Activated CD4-positive, alpha-beta T cell treated with anti-CD3 and anti-CD28 coated beads, Interleukin-2, Interleukin-4, amounts not matched to agents 100 ng/mL and 50 ng/mL, durations not matched to agents 16 hours and 8 hours (primary cell): ENCODE measurements at regions not wholly inside any gene's neighbourhood (a gene's known extent, or its start where the extent isn't known, plus 50 kb on each side); places are given as distances from the start of the nearest gene placed in this dataset.
"Not testable (repeated sequence)": the region's sequence is repeated elsewhere in the genome, so short reads cannot be mapped to it uniquely, and the experiment has no call there.

ENCODE experiments used
- DNase-seq: peaks from one replicate; pipeline ENCODE4 v3.0.0-alpha.2; 2020; ENCODE audit warnings: low spot score

DNA sequence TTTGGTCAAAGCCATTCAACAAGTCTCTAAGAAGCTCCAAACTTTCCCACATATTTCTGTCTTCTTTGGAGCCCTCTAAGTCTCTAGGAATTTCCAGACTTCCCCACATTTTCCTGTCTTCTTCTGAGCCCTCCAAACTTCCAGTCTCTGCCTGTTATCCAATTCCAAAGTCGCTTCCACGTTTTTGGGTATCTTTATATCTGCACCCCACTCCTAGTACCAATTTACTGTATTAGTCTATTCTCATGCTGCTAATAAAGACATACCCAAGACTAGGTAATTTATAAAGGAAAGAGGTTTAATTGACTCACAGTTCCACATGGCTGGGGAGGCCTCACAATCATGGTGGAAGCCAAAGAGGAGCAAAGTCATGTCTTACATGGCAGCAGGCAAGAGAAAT lies 182.9 kb upstream of the ARRDC3 start:
- DNase-seq = not testable (repeated sequence)

GRCh38 chr5:91562922-91563321 lies 179.8 kb upstream of the ARRDC3 start:
- DNase-seq = no peak

- DNase-seq = no peak
Measured at GRCh38 chr5:91541696-91542095, 158.6 kb upstream of the ARRDC3 start.

GRCh38 chr5:91538179-91538578 lies 155.1 kb upstream of the ARRDC3 start:
- DNase-seq = no peak

DNA sequence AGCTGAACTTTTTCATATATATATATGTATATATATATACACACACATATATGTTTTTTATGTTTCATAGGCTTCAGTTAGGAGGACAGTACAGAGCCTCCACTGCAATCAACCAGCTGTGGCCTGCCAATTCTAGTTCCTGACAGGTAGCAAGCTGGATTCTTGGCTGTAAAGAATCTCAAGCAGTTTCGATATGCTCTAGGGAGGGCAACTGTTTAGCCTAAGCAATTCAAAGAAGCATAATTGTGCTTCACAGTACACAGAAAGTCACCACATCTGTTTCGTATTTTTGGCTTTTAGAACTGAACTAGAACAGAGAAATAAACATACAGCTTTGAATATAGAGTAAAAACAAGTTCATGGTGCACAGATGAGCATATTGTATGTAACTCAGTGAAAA lies 152.4 kb upstream of the ARRDC3 start:
- no peak for DNase-seq

DNA sequence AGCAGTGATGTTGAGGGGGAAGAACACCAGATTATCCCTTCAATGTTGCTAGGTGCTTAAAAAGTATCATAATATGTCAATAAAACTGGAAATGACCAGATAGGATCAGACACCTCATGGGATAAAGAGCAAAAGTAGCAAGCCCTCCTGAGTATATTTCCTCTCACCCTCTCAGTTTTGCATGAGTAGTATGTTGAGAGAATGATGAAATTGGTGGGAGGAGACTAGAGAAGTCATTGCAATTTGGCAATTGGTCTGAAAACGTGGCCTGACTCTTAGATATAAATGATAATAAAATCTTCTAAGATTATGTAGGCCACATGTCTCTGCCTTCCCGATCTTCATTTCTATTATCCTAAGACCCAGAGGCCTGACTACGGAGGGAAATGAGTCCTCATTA lies 151.2 kb upstream of the ARRDC3 start:
- no peak for DNase-seq

GRCh38 chr5:91532779-91533178 lies 149.7 kb upstream of the ARRDC3 start:
- DNase-seq = no peak

- no peak for DNase-seq
Measured at GRCh38 chr5:91532281-91532680, 149.2 kb upstream of the ARRDC3 start.

DNA sequence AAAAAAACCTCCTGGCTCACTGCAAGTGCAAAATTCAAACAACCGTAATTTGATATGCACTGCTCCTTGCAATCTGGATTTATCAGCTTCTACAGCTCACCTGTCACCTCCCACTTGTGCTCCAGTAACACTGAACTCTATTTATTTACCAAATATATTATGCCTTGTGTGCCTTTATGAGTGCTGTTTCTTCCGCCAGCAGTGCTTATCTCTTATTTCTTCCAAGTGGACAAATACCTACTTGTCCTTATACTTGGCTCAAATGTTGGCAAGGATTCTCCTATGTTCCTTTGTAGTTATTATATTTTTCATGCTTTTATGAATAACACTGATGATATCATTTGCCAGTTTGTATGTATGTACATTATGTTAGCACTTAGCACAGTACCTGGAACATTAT lies 145.7 kb upstream of the ARRDC3 start:
- DNase-seq = no peak

DNA sequence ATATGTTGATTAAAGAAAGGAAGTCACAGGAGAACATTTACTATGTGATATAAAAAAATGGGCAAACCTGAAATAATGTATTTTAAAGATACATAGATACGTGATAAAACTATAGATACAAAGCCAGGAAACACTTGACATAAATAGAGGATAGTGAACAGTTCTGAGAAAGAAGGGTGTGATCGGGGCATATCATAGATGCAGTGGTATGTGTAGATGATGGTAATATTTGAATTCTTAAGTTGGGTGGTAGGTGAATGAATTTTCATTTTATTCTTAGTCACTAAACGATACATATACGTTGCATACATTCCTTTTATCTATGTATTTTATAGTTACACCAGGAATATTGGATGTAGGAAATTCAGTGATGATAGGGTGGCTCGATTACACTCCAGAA lies 138.7 kb upstream of the ARRDC3 start:
- no peak for DNase-seq

GRCh38 chr5:91521334-91521733 lies 138.2 kb upstream of the ARRDC3 start:
- DNase-seq = no peak

- DNase-seq = no peak
Measured at GRCh38 chr5:91514400-91514799, 131.3 kb upstream of the ARRDC3 start.

- no peak for DNase-seq
Measured at GRCh38 chr5:91503321-91503720, 120.2 kb upstream of the ARRDC3 start.

DNA sequence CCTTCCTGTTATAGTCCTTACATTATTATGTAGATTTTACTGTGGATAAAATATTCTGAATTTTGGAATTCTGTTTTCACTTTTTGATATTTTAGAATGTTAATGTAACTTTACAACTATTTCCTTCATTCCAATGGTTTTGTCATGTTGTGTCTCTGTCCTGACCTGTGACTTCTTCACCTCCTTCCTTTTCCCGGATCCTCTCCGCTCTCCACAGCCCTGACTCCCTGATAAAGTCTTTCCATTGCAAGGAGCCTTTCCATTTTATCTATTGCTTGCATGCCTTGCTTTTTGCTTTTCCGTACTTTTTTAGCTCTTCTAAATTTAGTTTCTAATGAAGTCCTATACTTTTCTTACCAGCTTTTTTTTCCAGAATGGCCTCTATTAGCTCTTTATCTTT lies 117.6 kb upstream of the ARRDC3 start:
- no peak for DNase-seq

- DNase-seq = peak; percentile 52
Measured at GRCh38 chr5:91499943-91500531, 116.9 kb upstream of the ARRDC3 start.

- DNase-seq = no peak
Measured at GRCh38 chr5:91495699-91496098, 112.6 kb upstream of the ARRDC3 start.

GRCh38 chr5:91494447-91494996 lies 111.4 kb upstream of the ARRDC3 start:
- peak; percentile 60 for DNase-seq

- no peak for DNase-seq
Measured at GRCh38 chr5:91493086-91493485, 110.0 kb upstream of the ARRDC3 start.

DNA sequence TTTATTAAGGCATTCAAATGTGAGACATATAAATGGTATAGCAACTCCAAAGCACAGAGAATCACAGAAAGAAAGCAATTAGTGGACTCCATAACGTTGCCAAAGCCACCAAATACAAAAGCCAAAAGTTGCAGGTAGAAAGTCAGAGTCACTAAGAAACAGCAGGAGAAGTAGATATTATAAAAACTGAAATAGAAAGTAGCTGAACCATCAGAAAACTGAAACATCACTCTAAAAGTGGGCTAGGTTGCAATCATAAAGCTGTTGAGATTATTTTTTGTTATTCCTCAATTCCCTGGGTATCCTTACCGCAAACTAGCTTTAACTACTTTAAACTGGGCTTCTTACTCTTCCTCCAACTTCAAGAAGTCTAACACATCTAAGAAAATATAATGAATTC lies 108.1 kb upstream of the ARRDC3 start:
- no peak for DNase-seq

DNA sequence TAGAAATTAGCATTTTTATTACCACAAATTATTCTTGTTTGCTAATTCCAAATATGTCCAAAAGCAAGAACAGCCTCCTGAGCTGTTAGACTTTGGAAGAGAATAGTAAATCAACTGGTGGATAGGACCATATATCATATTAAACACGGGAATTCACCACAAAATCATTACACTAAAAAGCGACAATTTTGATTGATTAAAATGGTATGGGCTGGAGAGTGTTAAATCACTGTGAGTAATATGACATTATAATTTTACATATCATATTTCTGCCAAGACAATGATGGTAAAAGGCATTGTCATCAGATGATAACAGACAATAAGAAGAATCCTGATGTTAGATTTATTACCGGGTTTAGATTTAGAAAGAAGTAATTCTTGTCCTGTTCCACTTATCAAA lies 107.2 kb upstream of the ARRDC3 start:
- no peak for DNase-seq

GRCh38 chr5:91487420-91487819 lies 104.3 kb upstream of the ARRDC3 start:
- DNase-seq = no peak

DNA sequence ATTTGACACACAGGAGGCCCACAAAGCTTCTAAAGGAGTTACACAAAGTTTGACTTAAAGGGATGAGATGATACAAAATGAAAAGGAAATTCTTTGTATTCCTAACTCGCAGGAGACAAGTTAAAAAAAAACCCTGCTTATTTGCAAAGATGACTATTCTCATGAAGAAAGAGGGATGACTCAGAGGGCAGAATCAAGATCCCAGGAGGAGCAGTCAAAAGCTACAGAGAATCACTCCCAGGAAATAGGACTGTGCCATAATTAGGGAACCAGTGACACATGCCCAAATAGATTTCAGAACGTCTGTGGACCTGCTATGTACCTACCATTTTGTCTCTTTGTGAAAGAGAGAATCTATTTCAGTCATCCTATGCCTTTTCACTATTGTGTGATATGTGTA lies 103.5 kb upstream of the ARRDC3 start:
- DNase-seq = no peak

DNA sequence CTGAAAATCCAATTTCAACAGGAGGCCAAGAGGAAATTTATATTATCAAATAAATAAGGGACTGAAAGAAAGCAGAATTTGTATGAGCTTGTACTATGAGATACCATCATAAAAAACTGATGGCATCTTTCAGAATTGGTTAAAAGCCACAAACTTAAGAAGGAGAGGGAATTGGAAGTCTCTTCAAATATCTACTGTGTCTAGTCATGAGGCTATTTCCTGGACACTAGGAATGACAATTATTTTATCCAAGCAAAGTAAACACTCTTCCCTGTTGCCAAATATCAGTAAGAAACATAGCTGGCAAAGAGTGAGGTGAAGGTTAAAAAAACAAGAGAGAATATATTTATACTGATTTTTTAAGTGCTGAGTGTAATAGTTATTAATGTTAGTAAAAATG lies 101.5 kb upstream of the ARRDC3 start:
- no peak for DNase-seq

- DNase-seq = not testable (repeated sequence)
Measured at GRCh38 chr5:91479376-91479775, 96.3 kb upstream of the ARRDC3 start.

DNA sequence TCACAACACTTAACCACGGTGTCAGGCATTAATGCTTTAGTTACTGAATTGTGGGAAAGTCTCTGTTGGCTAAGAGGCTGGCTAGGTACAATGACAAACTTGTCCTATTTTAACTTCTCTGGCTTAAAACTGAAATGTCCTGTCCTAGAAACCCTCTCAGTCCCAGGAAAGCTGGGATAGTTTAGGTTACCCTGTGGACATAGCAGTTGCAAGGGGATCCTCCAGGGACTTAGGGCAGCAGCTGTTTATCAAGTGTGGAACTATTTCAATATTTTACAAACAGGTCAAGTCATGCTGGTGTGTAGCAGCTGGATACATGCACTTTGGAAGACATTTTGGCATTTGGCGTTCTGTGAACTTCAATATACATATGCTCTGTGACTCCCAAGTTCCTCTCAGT lies 95.0 kb upstream of the ARRDC3 start:
- no peak for DNase-seq
